Esophagus muscularis mucosa (tissue), 3 donors: ENCODE measurements at regions not wholly inside any gene's neighbourhood (a gene's known extent, or its start where the extent isn't known, plus 50 kb on each side); places are given as distances from the start of the nearest gene placed in this dataset.

Experiments used
- EP300 ChIP-seq: sonication (generic); formaldehyde crosslinking; IDR thresholded peaks from one replicate; pipeline ENCODE4 v1.6.1; 2017; ENCODE audit warnings: antibody characterized with exemption
- TF ChIP-seq, protein P1 (sequence below), 3 experiments: fragments of 200-600 bp in 2 of 3; fragments of 450-650 bp in 1 of 3; sonication (generic) in 2 of 3; IDR thresholded peaks; one replicate each; pipeline ENCODE4 v1.5.1; 2017 to 2019; ENCODE audit warnings: antibody characterized with exemption in 3 of 3, mild to moderate bottlenecking in 2 of 3, moderate library complexity in 1 of 3

DNA sequence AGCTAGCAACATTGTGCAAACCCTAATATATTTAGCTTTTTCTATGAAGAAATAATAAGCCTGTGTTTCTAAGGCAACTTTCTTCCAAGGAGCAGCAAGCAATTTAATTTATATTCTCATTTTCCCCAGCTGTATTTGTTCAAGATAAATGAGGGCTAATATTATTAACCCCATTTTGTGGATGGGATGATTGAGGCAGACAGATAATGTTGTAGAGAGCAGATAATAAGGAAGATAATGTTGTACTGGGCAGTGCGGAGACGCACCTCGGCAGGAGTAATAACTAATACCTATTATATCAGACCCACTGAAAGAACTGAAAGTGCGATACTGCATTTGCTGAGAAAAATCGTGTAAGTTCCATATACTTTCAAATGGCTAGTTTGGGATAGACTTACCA, 344.1 kb upstream of the FANCL start:
- TF ChIP-seq, protein P1, sequence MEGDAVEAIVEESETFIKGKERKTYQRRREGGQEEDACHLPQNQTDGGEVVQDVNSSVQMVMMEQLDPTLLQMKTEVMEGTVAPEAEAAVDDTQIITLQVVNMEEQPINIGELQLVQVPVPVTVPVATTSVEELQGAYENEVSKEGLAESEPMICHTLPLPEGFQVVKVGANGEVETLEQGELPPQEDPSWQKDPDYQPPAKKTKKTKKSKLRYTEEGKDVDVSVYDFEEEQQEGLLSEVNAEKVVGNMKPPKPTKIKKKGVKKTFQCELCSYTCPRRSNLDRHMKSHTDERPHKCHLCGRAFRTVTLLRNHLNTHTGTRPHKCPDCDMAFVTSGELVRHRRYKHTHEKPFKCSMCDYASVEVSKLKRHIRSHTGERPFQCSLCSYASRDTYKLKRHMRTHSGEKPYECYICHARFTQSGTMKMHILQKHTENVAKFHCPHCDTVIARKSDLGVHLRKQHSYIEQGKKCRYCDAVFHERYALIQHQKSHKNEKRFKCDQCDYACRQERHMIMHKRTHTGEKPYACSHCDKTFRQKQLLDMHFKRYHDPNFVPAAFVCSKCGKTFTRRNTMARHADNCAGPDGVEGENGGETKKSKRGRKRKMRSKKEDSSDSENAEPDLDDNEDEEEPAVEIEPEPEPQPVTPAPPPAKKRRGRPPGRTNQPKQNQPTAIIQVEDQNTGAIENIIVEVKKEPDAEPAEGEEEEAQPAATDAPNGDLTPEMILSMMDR (IDR thresholded peaks at IDR 0.05), result no peak
- TF ChIP-seq EP300, result no peak
